ENCODE measurements at regions not wholly inside any gene's neighbourhood (a gene's known extent, or its start where the extent isn't known, plus 50 kb on each side); places are given as distances from the start of the nearest gene placed in this dataset.
"Not testable (repeated sequence)": the region's sequence is repeated elsewhere in the genome, so short reads cannot be mapped to it uniquely, and the experiment has no call there.

DNA sequence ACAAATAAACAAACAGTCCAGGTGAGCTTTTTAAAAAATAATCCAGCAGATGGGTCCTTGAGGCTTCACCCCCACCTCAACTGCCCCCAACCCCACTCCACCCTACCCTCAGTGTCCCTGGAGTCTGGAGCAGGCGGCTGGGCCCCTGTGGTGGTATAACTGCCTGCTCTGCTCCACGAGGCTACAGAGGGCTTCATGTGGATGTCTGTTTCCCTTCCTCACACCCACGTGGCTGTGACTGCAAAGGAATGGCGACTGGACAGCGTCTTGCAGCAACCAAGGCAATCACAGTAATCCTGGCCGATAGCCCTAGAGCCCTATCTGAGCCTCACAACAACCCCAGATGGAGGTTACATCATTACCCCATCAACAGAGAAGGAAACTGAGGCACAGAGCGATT, 76.5 kb downstream of the SLC2A10 start:
- peaks cover 9 to 17% of the 10 kb centered on the region in 2 donors for H3K27me3 ChIP-seq (ENCODE audit: control insufficient read depth in 1 of 2, insufficient read depth in 2 of 2, low read length in 2 of 2)
- no peak overlapping the region for H3K27ac ChIP-seq (ENCODE audit: low read length)
- no peaks in the 10 kb centered on the region for H3K36me3 ChIP-seq (ENCODE audit: control insufficient read depth in 2 of 2, insufficient read depth in 2 of 2, low read length in 2 of 2)
- H3K9me3 ChIP-seq (ENCODE audit: control insufficient read depth in 2 of 2, low read length in 2 of 2): no peaks in the 10 kb centered on the region
- H3K4me3 ChIP-seq (ENCODE audit: low read length in 2 of 2): no peak overlapping the region
- H3K9ac ChIP-seq (ENCODE audit: low read length in 2 of 2): no peak overlapping the region
- H3K4me1 ChIP-seq (ENCODE audit: control insufficient read depth, insufficient read depth, low read length): no peaks in the 10 kb centered on the region

DNA sequence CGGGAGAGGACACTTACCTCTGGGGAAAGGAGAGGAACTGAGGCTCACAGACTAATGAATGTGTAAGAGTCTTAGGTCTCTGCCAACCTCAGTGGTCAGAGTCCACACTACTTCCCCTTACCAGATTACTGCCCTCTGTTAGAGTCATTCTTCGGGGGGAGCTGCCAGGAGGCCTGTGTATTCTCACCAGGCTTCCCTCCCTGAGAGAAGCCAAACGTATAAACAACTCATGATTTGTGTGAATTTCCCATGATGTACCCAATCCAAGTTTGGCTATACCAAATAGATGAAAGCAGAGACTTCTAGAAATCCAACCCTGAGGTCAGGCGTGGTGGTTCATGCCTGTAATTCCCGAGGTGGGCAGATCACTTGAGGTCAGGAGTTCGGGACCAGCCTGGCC, 77.1 kb downstream of the SLC2A10 start:
- Histone ChIP-seq H3K27ac (ENCODE audit: low read length) (no peak overlapping the region), H3K4me1 (ENCODE audit: control insufficient read depth, insufficient read depth, low read length) (no peaks in the 10 kb centered on the region), H3K9ac (ENCODE audit: low read length in 2 of 2) (no peak overlapping the region)

DNA sequence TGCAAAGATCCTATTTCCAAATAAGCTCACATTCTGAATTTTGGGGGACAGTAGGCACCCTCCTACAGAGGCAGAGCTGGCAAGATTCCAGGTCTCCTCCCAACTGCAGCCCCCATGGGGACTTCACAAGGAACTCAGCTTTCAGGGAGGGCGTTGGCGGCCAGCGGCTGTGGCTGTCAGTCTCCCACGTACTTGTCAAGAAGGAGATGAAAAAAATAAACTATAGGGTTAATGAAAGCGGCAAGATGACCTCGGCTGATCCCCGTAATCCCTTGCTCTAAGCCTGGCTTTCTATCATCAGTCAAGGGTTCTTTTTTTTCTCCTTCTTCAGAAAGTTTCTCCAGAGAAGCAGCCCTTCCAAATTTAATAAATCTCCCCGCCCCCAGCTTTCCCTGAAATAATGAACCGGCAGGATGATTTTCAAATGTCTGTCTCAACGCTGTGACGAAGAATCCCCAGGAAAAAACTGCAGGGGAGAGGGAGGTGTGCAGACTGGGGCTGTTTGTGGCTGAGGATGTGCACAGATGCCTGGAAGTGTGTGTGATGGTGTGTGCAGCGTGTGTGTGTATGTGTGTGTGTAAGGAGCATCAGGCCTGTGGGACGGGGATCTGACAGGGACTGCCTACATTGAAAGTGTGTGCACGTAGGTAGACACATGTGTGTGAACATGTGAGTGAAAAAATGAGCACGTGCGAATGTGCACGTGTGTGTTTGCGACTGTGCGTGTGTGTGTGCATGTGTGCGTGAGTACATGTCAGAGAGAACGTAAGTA, 78.7 kb downstream of the SLC2A10 start:
- Histone ChIP-seq H3K27ac (ENCODE audit: low read length) (no peak overlapping the region), H3K9ac (ENCODE audit: low read length in 2 of 2) (no peak overlapping the region), H3K9me3 (ENCODE audit: control insufficient read depth in 2 of 2, low read length in 2 of 2) (no peaks in the 10 kb centered on the region), H3K4me1 (ENCODE audit: control insufficient read depth, insufficient read depth, low read length) (no peaks in the 10 kb centered on the region), H3K4me3 (ENCODE audit: low read length in 2 of 2) (no peak overlapping the region), H3K36me3 (ENCODE audit: control insufficient read depth in 2 of 2, insufficient read depth in 2 of 2, low read length in 2 of 2) (no peaks in the 10 kb centered on the region), H3K27me3 (ENCODE audit: control insufficient read depth in 1 of 2, insufficient read depth in 2 of 2, low read length in 2 of 2) (peaks cover 14 to 17% of the 10 kb centered on the region in 2 donors)

More for the DNA sequence above, 77.1 kb downstream of the SLC2A10 start:
- Histone ChIP-seq H3K4me3 (ENCODE audit: low read length in 2 of 2) (no peak overlapping the region), H3K27me3 (ENCODE audit: control insufficient read depth in 1 of 2, insufficient read depth in 2 of 2, low read length in 2 of 2) (peaks cover 10 to 17% of the 10 kb centered on the region in 2 donors), H3K36me3 (ENCODE audit: control insufficient read depth in 2 of 2, insufficient read depth in 2 of 2, low read length in 2 of 2) (no peaks in the 10 kb centered on the region), H3K9me3 (ENCODE audit: control insufficient read depth in 2 of 2, low read length in 2 of 2) (no peaks in the 10 kb centered on the region)

DNA sequence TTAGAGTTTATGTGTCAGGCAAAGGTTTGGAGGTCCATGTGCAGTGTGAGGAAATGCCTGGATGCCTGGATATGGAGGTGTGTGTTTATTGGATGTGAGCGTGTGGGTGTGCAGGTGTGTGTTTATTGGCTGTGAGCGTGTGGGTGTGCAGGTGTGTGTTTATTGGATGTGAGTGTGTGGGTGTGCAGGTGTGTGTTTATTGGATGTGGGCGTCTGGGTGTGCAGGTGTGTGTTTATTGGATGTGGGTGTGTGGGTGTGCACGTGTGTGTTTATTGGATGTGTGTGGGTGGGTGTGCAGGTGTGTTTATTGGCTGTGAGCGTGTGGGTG, 79.3 kb downstream of the SLC2A10 start:
- not testable (repeated sequence) for H3K36me3 ChIP-seq (ENCODE audit: control insufficient read depth in 2 of 2, insufficient read depth in 2 of 2, low read length in 2 of 2); H3K9ac ChIP-seq (ENCODE audit: low read length in 2 of 2); H3K9me3 ChIP-seq (ENCODE audit: control insufficient read depth in 2 of 2, low read length in 2 of 2); H3K4me3 ChIP-seq (ENCODE audit: low read length in 2 of 2); H3K4me1 ChIP-seq (ENCODE audit: control insufficient read depth, insufficient read depth, low read length); H3K27ac ChIP-seq (ENCODE audit: low read length)
- peaks cover 17% of the 10 kb centered on the region in 2 donors for H3K27me3 ChIP-seq (ENCODE audit: control insufficient read depth in 1 of 2, insufficient read depth in 2 of 2, low read length in 2 of 2)

DNA sequence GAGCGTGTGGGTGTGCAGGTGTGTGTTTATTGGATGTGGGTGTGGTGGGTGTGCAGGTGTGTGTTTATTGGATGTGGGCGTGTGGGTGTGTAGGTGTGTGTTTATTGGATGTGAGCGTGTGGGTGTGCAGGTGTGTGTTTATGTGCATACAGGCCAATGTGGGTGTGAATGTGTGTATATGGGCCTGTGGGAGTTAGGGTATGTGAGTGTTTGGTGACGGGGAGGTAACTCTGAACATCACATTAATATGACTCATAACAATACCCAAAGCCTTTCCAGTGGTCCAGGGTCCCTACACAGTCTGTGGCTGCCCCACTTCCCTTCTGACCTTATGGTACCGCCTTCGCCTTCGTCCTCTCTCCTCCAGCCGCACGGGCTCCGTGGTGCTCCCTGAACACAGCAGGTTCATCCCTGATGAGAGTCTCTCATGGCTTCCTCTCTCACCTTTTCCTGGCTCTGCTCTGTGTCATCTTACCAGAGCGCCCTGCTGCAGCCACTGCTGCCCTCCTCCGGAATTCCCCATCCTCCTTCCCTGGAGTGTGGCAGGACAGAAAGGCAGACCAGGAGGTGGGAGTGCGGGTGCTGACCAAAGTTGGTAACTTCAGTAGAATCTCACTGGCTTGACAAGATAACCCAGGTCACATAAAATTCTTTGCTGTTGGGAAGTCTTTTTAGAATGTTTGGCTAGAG, 80.0 kb downstream of the SLC2A10 start:
- Histone ChIP-seq H3K4me1 (ENCODE audit: control insufficient read depth, insufficient read depth, low read length) (no peaks in the 10 kb centered on the region), H3K4me3 (ENCODE audit: low read length in 2 of 2) (no peak overlapping the region), H3K27ac (ENCODE audit: low read length) (no peak overlapping the region), H3K9me3 (ENCODE audit: control insufficient read depth in 2 of 2, low read length in 2 of 2) (no peaks in the 10 kb centered on the region), H3K9ac (ENCODE audit: low read length in 2 of 2) (no peak overlapping the region), H3K36me3 (ENCODE audit: control insufficient read depth in 2 of 2, insufficient read depth in 2 of 2, low read length in 2 of 2) (no peaks in the 10 kb centered on the region), H3K27me3 (ENCODE audit: control insufficient read depth in 1 of 2, insufficient read depth in 2 of 2, low read length in 2 of 2) (peaks cover 17 to 20% of the 10 kb centered on the region in 2 donors)

GRCh38 chr20:46791722-46792416, 82.4 kb downstream of the SLC2A10 start:
- no peaks in the 10 kb centered on the region for H3K4me1 ChIP-seq (ENCODE audit: control insufficient read depth, insufficient read depth, low read length)
- no peak overlapping the region for H3K27ac ChIP-seq (ENCODE audit: low read length)
- H3K36me3 ChIP-seq (ENCODE audit: control insufficient read depth in 2 of 2, insufficient read depth in 2 of 2, low read length in 2 of 2): no peaks in the 10 kb centered on the region
- H3K4me3 ChIP-seq (ENCODE audit: low read length in 2 of 2): no peak overlapping the region
- H3K9ac ChIP-seq (ENCODE audit: low read length in 2 of 2): no peak overlapping the region
- peaks cover 7 to 23% of the 10 kb centered on the region in 2 donors for H3K27me3 ChIP-seq (ENCODE audit: control insufficient read depth in 1 of 2, insufficient read depth in 2 of 2, low read length in 2 of 2)
- no peaks in the 10 kb centered on the region for H3K9me3 ChIP-seq (ENCODE audit: control insufficient read depth in 2 of 2, low read length in 2 of 2)

- Histone ChIP-seq H3K4me3 (ENCODE audit: low read length in 2 of 2) (no peak overlapping the region), H3K36me3 (ENCODE audit: control insufficient read depth in 2 of 2, insufficient read depth in 2 of 2, low read length in 2 of 2) (no peaks in the 10 kb centered on the region), H3K27me3 (ENCODE audit: control insufficient read depth in 1 of 2, insufficient read depth in 2 of 2, low read length in 2 of 2) (peaks cover 3 to 26% of the 10 kb centered on the region in 2 donors), H3K9ac (ENCODE audit: low read length in 2 of 2) (no peak overlapping the region), H3K27ac (ENCODE audit: low read length) (no peak overlapping the region), H3K9me3 (ENCODE audit: control insufficient read depth in 2 of 2, low read length in 2 of 2) (no peaks in the 10 kb centered on the region), H3K4me1 (ENCODE audit: control insufficient read depth, insufficient read depth, low read length) (no peaks in the 10 kb centered on the region)
These were observed 87.8 kb downstream of the SLC2A10 start for GRCh38 chr20:46797206-46797605.

- Histone ChIP-seq H3K9ac (ENCODE audit: low read length in 2 of 2) (no peak overlapping the region), H3K4me1 (ENCODE audit: control insufficient read depth, insufficient read depth, low read length) (no peaks in the 10 kb centered on the region), H3K27ac (ENCODE audit: low read length) (no peak overlapping the region), H3K9me3 (ENCODE audit: control insufficient read depth in 2 of 2, low read length in 2 of 2) (no peaks in the 10 kb centered on the region), H3K4me3 (ENCODE audit: low read length in 2 of 2) (no peak overlapping the region), H3K27me3 (ENCODE audit: control insufficient read depth in 1 of 2, insufficient read depth in 2 of 2, low read length in 2 of 2) (peaks cover 3 to 21% of the 10 kb centered on the region in 2 donors), H3K36me3 (ENCODE audit: control insufficient read depth in 2 of 2, insufficient read depth in 2 of 2, low read length in 2 of 2) (no peaks in the 10 kb centered on the region)
These were observed 89.0 kb downstream of the SLC2A10 start for GRCh38 chr20:46798430-46798829.

DNA sequence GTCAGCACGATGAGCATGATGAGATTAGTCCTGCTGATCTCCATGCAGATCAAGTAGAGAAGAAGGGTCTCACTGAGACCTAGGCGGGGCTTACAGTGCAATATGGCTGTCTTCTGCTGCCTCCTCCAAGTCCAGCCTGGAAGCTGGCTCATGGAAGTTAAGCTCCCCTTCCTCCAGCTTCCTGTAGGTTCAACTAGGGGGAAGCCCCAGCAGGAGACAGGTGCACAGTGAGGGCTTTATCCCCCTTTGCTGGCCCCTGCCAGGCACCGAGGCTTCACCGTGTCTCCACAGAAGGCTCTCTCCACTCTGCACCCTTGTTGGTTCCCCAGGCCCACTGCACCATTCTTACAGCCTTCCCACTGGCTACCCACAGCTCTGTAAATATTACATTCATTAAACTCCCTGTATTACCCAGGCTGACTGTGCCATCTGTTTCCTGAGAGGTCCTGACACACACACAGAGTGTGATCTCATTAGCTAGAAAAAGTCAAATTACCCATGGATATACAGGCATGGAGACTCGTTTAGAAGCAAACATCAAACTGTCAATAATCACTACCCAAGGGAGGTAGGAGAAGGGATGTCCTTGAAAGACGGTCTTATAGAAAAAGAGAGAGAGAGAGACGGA, 90.4 kb downstream of the SLC2A10 start:
- H3K27ac ChIP-seq (ENCODE audit: low read length): no peak overlapping the region
- no peaks in the 10 kb centered on the region for H3K4me1 ChIP-seq (ENCODE audit: control insufficient read depth, insufficient read depth, low read length)
- no peak overlapping the region for H3K4me3 ChIP-seq (ENCODE audit: low read length in 2 of 2)
- no peak overlapping the region for H3K9ac ChIP-seq (ENCODE audit: low read length in 2 of 2)
- no peaks in the 10 kb centered on the region for H3K36me3 ChIP-seq (ENCODE audit: control insufficient read depth in 2 of 2, insufficient read depth in 2 of 2, low read length in 2 of 2)
- H3K9me3 ChIP-seq (ENCODE audit: control insufficient read depth in 2 of 2, low read length in 2 of 2): no peaks in the 10 kb centered on the region
- peaks cover 3 to 15% of the 10 kb centered on the region in 2 donors for H3K27me3 ChIP-seq (ENCODE audit: control insufficient read depth in 1 of 2, insufficient read depth in 2 of 2, low read length in 2 of 2)

DNA sequence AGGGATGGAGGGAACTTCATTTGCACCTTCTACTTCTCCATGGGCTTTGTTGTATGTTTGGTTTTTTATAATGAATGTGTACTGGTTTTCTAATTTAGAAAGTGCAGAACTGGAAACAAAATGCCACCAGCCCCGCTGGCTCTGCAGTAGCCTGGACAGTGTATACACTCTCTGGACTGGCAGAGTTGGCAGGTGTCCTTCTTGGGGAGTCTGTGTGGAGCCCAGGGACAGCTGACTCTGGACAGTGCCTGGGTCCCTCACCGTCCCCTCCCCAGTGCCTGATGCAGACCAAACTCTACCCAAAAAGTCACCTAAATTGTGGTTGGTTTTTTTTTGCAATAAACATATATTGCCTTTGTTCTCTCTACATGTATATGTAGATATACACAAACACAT, 91.0 kb downstream of the SLC2A10 start:
- Histone ChIP-seq H3K4me3 (ENCODE audit: low read length in 2 of 2) (no peak overlapping the region), H3K4me1 (ENCODE audit: control insufficient read depth, insufficient read depth, low read length) (no peaks in the 10 kb centered on the region), H3K27ac (ENCODE audit: low read length) (no peak overlapping the region), H3K36me3 (ENCODE audit: control insufficient read depth in 2 of 2, insufficient read depth in 2 of 2, low read length in 2 of 2) (no peaks in the 10 kb centered on the region), H3K27me3 (ENCODE audit: control insufficient read depth in 1 of 2, insufficient read depth in 2 of 2, low read length in 2 of 2) (peaks cover 3 to 15% of the 10 kb centered on the region in 2 donors), H3K9ac (ENCODE audit: low read length in 2 of 2) (no peak overlapping the region), H3K9me3 (ENCODE audit: control insufficient read depth in 2 of 2, low read length in 2 of 2) (no peaks in the 10 kb centered on the region)

All from stomach smooth muscle (tissue), 2 donors.